Mesodermal cell (in vitro differentiated cells): ENCODE measurements at regions not wholly inside any gene's neighbourhood (a gene's known extent, or its start where the extent isn't known, plus 50 kb on each side); places are given as distances from the start of the nearest gene placed in this dataset.

Source experiments
- H3K27ac ChIP-seq: 2 replicates; pipeline ENCODE4 v1.7.0; 2013; ENCODE audit warnings: mild to moderate bottlenecking, low read depth, low read length, moderate library complexity; ENCODE audit not compliant: severe bottlenecking
- H3K36me3 ChIP-seq: 2 replicates; pipeline ENCODE4 v1.7.1; 2013; ENCODE audit warnings: mild to moderate bottlenecking, low read length, moderate library complexity; ENCODE audit not compliant: control insufficient read depth, insufficient read depth
- H3K4me1 ChIP-seq: one replicate; pipeline ENCODE4 v1.7.1; 2013; ENCODE audit warnings: mild to moderate bottlenecking, low read length; ENCODE audit not compliant: insufficient read depth, control insufficient read depth, poor library complexity, severe bottlenecking
- H3K4me3 ChIP-seq: 2 replicates; pipeline ENCODE4 v1.7.0; 2013; ENCODE audit warnings: low read length, control low read depth, mild to moderate bottlenecking; ENCODE audit not compliant: insufficient read depth, poor library complexity, severe bottlenecking; ENCODE audit errors: extremely low read depth
- H3K9me3 ChIP-seq: 2 replicates; pipeline ENCODE4 v1.7.1; 2013; ENCODE audit warnings: mild to moderate bottlenecking, low read length, moderate library complexity; ENCODE audit not compliant: control insufficient read depth
- WGBS, 2 experiments: methylation state at CpG; one replicate each; pipeline ENCODE4 v1.1.5; 2013; ENCODE audit warnings: missing lambda C conversion rate in 2 of 2; ENCODE audit not compliant: insufficient coverage in 2 of 2; 5-methylcytosine and 5-hydroxymethylcytosine counted together

GRCh38 chr2:103295591-103295990 lies 533.8 kb downstream of the TMEM182 start:
- no peaks in the 10 kb centered on the region for H3K4me1 ChIP-seq
- no peaks in the 10 kb centered on the region for H3K9me3 ChIP-seq
- H3K36me3 ChIP-seq: no peaks in the 10 kb centered on the region
- WGBS, 2 experiments: 60 to 74% methylated on average over 1 to 2 of the region's 2 CpGs
- H3K4me3 ChIP-seq: no peak overlapping the region
- H3K27ac ChIP-seq: no peak overlapping the region

DNA sequence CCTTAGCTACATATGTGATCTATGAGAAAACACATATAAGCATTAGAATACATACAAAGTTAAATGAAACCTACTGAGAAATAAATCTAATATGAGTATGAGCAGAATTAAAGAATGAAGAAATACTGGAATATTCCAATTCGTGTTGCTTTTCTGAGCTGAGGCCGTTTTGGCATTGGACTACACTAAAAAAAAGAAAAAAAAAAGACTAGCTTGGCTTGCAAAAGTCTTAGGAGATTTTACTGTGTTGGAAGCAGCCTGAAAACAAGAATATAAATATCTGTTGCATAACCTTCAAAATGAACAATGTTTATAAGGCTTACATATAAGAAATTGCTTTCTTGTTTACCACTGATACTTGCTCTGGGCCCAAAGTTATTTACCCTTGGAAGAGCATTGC lies 562.8 kb downstream of the TMEM182 start:
- H3K4me3 ChIP-seq: no peak overlapping the region
- no peaks in the 10 kb centered on the region for H3K36me3 ChIP-seq
- 69 to 100% methylated on average over 1 to 2 of the region's 2 CpGs for WGBS, 2 experiments
- H3K9me3 ChIP-seq: no peaks in the 10 kb centered on the region
- H3K27ac ChIP-seq: no peak overlapping the region
- no peaks in the 10 kb centered on the region for H3K4me1 ChIP-seq

DNA sequence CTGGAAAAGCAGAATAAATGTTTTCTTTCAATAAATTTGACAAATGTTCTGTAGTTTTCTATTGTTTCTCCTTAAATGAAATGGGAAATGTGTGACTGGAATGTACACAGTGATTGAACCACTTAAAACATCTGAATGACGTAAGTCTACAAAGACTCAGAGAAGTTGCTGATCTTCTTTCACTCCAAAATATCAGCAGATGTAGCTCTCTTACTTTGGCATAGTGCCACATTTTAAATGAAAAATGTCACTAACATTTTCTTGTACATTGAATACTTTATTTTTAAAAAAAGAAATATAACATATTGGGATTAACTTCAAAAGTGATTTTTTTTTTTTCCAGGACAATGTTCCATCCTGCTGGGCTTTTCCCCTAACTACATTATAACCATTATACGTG lies 565.6 kb downstream of the TMEM182 start:
- Histone ChIP-seq H3K4me3 (no peak overlapping the region), H3K9me3 (no peaks in the 10 kb centered on the region), H3K27ac (no peak overlapping the region), H3K36me3 (no peaks in the 10 kb centered on the region), H3K4me1 (no peaks in the 10 kb centered on the region)
- WGBS, 2 experiments: 82 to 100% methylated on average over 1 of the region's 2 CpGs

DNA sequence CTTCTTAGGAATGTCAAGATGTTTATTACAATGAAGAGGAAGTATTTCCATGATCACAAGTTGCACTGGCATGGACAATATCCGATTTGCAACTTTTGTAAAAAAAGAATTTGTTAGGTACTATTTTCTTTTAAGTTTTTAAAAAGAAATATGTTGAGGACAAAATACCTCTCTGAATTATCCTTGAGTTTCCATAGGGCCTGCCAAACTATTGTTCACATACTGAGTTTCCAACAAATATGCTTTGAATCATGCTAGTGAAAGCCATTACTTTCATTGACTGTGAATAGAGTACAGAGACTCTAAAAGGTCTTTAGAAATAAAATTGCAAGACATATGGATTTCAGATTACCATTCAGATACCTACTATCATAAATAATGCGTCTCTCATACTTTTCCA lies 566.1 kb downstream of the TMEM182 start:
- no peaks in the 10 kb centered on the region for H3K4me1 ChIP-seq
- H3K36me3 ChIP-seq: no peaks in the 10 kb centered on the region
- WGBS, 2 experiments: no CpG with 5 or more reads among the region's 2 CpGs
- H3K27ac ChIP-seq: no peak overlapping the region
- no peaks in the 10 kb centered on the region for H3K9me3 ChIP-seq
- no peak overlapping the region for H3K4me3 ChIP-seq

GRCh38 chr2:103335403-103335802 lies 573.6 kb downstream of the TMEM182 start:
- Histone ChIP-seq H3K27ac (no peak overlapping the region), H3K36me3 (no peaks in the 10 kb centered on the region), H3K4me1 (no peaks in the 10 kb centered on the region), H3K9me3 (no peaks in the 10 kb centered on the region), H3K4me3 (no peak overlapping the region)
- no CpG with 5 or more reads among the region's 2 CpGs for WGBS, 2 experiments

DNA sequence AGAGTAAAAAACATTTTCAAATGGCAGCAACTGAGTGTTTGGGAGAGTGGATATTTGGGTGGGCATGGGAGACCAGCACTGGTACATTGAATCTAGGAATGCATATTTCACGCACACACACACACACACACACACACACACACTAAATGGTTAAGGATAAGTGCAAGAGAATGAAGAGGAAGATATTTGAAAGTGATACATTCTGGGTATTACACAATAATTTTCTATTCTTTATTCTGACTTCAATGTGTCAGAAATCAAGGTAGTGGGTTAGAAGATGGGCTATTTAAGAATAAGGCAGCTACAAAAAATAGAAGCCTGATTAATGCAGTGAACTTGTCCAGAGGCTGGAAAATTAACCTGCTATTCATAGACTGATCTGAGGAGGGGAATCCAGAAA lies 577.0 kb downstream of the TMEM182 start:
- no CpG with 5 or more reads among the region's 1 CpG for WGBS, 2 experiments

DNA sequence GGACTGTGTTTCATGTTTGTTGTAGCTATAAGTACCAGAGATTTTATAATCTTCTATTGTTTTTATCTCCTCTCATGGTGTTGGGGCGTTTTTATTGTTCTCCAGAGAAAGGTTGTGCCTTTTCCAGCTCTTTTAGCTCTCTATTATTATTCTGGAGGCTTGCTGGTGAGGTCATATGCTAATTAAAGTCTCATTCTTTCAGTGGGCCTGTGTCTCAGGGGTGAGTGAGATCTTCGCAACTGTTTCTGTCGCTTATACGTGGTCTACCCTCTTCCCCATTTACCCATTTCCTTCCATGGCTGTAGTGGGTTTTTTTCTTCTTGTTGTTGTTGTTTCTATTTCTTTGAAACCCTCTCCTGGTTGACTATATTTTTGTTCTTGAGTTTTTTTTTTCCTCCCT lies 584.9 kb downstream of the TMEM182 start:
- no CpG with 5 or more reads among the region's 4 CpGs for WGBS, 2 experiments
- Histone ChIP-seq H3K4me1 (no peaks in the 10 kb centered on the region), H3K4me3 (no peak overlapping the region), H3K27ac (no peak overlapping the region), H3K36me3 (no peaks in the 10 kb centered on the region), H3K9me3 (no peaks in the 10 kb centered on the region)

More for the DNA sequence above, 577.0 kb downstream of the TMEM182 start:
- Histone ChIP-seq H3K27ac (no peak overlapping the region), H3K4me1 (no peaks in the 10 kb centered on the region), H3K9me3 (no peaks in the 10 kb centered on the region), H3K4me3 (no peak overlapping the region), H3K36me3 (no peaks in the 10 kb centered on the region)

- WGBS, 2 experiments: 88 to 91% methylated on average over 8 of the region's 10 CpGs
- Histone ChIP-seq H3K4me3 (no peak overlapping the region), H3K4me1 (no peaks in the 10 kb centered on the region), H3K27ac (no peak overlapping the region), H3K9me3 (no peaks in the 10 kb centered on the region), H3K36me3 (no peaks in the 10 kb centered on the region)
Measured at GRCh38 chr2:103353774-103354173, 591.9 kb downstream of the TMEM182 start.

DNA sequence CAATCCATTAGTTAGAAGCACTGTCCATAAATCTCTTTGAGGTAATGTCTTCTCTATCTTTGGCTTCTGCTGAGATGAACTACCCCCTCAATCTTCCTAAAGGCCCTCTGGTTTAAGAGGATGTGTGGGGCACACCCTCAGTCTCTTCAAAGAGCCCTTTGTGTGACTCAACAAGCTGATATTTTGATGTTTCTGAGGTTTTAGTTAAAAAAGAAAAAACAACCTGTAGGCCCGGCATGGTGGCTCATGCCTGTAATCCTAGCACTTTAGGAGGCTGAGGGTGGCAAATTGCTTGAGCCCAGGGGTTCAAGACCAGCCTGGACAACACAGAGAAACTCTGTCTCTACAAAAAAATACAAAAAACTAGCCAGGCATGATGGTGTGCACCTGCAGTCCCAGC lies 593.5 kb downstream of the TMEM182 start:
- Histone ChIP-seq H3K4me1 (no peaks in the 10 kb centered on the region), H3K27ac (no peak overlapping the region), H3K36me3 (no peaks in the 10 kb centered on the region), H3K4me3 (no peak overlapping the region), H3K9me3 (no peaks in the 10 kb centered on the region)
- 89 to 100% methylated on average over 1 of the region's 1 CpG for WGBS, 2 experiments

- WGBS, 2 experiments: 84% methylated on average over 2 of the region's 21 CpGs; no CpG with 5 or more reads in 1 of the 2 experiments
- no peaks in the 10 kb centered on the region for H3K36me3 ChIP-seq
Measured at GRCh38 chr2:103361712-103362111, 599.9 kb downstream of the TMEM182 start.

GRCh38 chr2:103363639-103364038 lies 601.8 kb downstream of the TMEM182 start:
- H3K36me3 ChIP-seq: no peaks in the 10 kb centered on the region
- no peak overlapping the region for H3K4me3 ChIP-seq
- no peaks in the 10 kb centered on the region for H3K4me1 ChIP-seq
- H3K9me3 ChIP-seq: no peaks in the 10 kb centered on the region
- H3K27ac ChIP-seq: no peak overlapping the region

More at GRCh38 chr2:103361712-103362111, 599.9 kb downstream of the TMEM182 start:
- no peaks in the 10 kb centered on the region for H3K4me1 ChIP-seq
- no peak overlapping the region for H3K27ac ChIP-seq
- no peaks in the 10 kb centered on the region for H3K9me3 ChIP-seq
- H3K4me3 ChIP-seq: no peak overlapping the region
